Neural cell (in vitro differentiated cells): ENCODE measurements at regions not wholly inside any gene's neighbourhood (a gene's known extent, or its start where the extent isn't known, plus 50 kb on each side); places are given as distances from the start of the nearest gene placed in this dataset.

Source experiments
- CTCF ChIP-seq: fragments of 450-650 bp; IDR thresholded peaks from 2 replicates; pipeline ENCODE4 v1.5.1; 2014; ENCODE audit warnings: antibody characterized with exemption, mild to moderate bottlenecking, moderate library complexity; ENCODE audit not compliant: poor library complexity, severe bottlenecking
- POLR2AphosphoS5 ChIP-seq: IDR thresholded peaks from 2 replicates; pipeline ENCODE4 v1.6.1; 2012
- RAD21 ChIP-seq: fragments of 450-650 bp; conservative IDR thresholded peaks from 2 replicates; pipeline ENCODE4 v1.6.1; 2014; ENCODE audit warnings: antibody characterized with exemption, mild to moderate bottlenecking, moderate library complexity
- TAF1 ChIP-seq: IDR thresholded peaks from 2 replicates; pipeline ENCODE4 v1.6.1; 2012; ENCODE audit warnings: low read depth

GRCh38 chr9:15077946-15078729 is 167.9 kb upstream of the FREM1 start:
- no peak for TF ChIP-seq CTCF
- TF ChIP-seq TAF1: no peak
- no peak for TF ChIP-seq RAD21
- TF ChIP-seq POLR2AphosphoS5: no peak
